MCF 10A (cell line): ENCODE measurements at regions not wholly inside any gene's neighbourhood (a gene's known extent, or its start where the extent isn't known, plus 50 kb on each side); places are given as distances from the start of the nearest gene placed in this dataset.

Experiments used
- BruUV-seq: library from RNA; stranded (reverse); fragments of 400-500 nt; replicated peaks from 2 replicates; lab custom pipeline; 2021; lab: Mats Ljungman, UMichigan
- CTCF ChIA-PET: fragments of 300-600 bp; sonication (Branson Sonifier 250); formaldehyde crosslinking; extraction: SDS; loops from one replicate; lab custom pipeline; 2021; ENCODE audit warnings: antibody characterized with exemption, inconsistent platforms; lab: Yijun Ruan, JAX
- POLR2A ChIA-PET: fragments of 300-600, 350-650 bp; sonication (Branson Sonifier 250); formaldehyde crosslinking; extraction: SDS; loops from one replicate; lab custom pipeline; 2020; ENCODE audit warnings: antibody characterized with exemption, inconsistent platforms; lab: Yijun Ruan, JAX
- DNase-seq: peaks from one replicate; pipeline ENCODE4 v3.0.0-alpha.2; 2018; ENCODE audit not compliant: unreplicated experiment
- H3K27ac Mint-ChIP-seq: one replicate; pipeline ENCODE4 v1.8.0; 2022; ENCODE audit warnings: mild to moderate bottlenecking, low read depth, mixed read lengths; ENCODE audit not compliant: unreplicated experiment
- H3K27me3 Mint-ChIP-seq: one replicate; pipeline ENCODE4 v1.8.0; 2022; ENCODE audit warnings: mixed read lengths; ENCODE audit not compliant: insufficient read depth, unreplicated experiment
- H3K36me3 Mint-ChIP-seq: one replicate; pipeline ENCODE4 v1.8.0; 2022; ENCODE audit warnings: mild to moderate bottlenecking, moderate library complexity, mixed read lengths; ENCODE audit not compliant: insufficient read depth, unreplicated experiment
- H3K4me1 Mint-ChIP-seq: one replicate; pipeline ENCODE4 v1.8.0; 2022; ENCODE audit warnings: mixed read lengths; ENCODE audit not compliant: insufficient read depth, unreplicated experiment
- H3K4me3 Mint-ChIP-seq: one replicate; pipeline ENCODE4 v1.8.0; 2022; ENCODE audit warnings: mild to moderate bottlenecking, moderate library complexity, mixed read lengths; ENCODE audit not compliant: unreplicated experiment
- H3K9me3 Mint-ChIP-seq: one replicate; pipeline ENCODE4 v1.8.0; 2022; ENCODE audit warnings: mixed read lengths; ENCODE audit not compliant: unreplicated experiment
- intact Hi-C: fragments of 100-400 bp; cut with micrococcal nuclease; formaldehyde crosslinking; loops from 2 replicates; pipeline ENCODE4 v1.14.1; 2022
- TF ChIP-seq, protein P1 (sequence below): fragments of 200-600 bp; IDR thresholded peaks from one replicate; pipeline ENCODE4 v1.8.0; 2022; ENCODE audit warnings: antibody characterized with exemption, mild to moderate bottlenecking; ENCODE audit not compliant: unreplicated experiment

DNA sequence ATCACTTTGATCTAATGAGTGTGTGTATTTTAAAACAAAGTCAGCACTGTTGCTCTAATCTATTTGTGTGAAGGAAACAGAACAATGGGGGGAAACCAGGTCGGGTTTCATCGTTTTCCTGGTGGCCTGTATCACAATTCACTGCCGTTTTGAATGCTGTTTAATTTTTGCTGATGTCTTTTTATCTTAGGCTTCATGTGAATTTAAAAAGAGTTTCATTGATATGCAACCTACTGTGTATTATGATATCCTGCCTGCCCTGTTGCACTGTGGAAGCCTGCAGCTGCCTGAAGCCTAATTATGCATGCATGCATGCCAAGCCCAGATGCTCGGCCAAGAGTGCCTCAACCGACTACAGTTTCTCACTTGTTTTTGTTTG, 307.5 kb downstream of the ZNF608 start:
- Mint-ChIP-seq H3K36me3 (no peaks in the 10 kb centered on the region), H3K27ac (no peak overlapping the region), H3K27me3 (no peaks in the 10 kb centered on the region), H3K4me3 (no peak overlapping the region), H3K9me3 (peaks cover 15% of the 10 kb centered on the region), H3K4me1 (no peaks in the 10 kb centered on the region)
- TF ChIP-seq, protein P1, sequence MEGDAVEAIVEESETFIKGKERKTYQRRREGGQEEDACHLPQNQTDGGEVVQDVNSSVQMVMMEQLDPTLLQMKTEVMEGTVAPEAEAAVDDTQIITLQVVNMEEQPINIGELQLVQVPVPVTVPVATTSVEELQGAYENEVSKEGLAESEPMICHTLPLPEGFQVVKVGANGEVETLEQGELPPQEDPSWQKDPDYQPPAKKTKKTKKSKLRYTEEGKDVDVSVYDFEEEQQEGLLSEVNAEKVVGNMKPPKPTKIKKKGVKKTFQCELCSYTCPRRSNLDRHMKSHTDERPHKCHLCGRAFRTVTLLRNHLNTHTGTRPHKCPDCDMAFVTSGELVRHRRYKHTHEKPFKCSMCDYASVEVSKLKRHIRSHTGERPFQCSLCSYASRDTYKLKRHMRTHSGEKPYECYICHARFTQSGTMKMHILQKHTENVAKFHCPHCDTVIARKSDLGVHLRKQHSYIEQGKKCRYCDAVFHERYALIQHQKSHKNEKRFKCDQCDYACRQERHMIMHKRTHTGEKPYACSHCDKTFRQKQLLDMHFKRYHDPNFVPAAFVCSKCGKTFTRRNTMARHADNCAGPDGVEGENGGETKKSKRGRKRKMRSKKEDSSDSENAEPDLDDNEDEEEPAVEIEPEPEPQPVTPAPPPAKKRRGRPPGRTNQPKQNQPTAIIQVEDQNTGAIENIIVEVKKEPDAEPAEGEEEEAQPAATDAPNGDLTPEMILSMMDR: no peak
- intact Hi-C loops: no loop called here
- POLR2A ChIA-PET: interaction anchor here (1.8 kb wide), 1 partner anchor 11 kb away, joined by 5 read pairs; no protein-coding TSS in a partner anchor
- DNase-seq: no peak
- CTCF ChIA-PET: no interaction called here
- no TSS peak for BruUV-seq

DNA sequence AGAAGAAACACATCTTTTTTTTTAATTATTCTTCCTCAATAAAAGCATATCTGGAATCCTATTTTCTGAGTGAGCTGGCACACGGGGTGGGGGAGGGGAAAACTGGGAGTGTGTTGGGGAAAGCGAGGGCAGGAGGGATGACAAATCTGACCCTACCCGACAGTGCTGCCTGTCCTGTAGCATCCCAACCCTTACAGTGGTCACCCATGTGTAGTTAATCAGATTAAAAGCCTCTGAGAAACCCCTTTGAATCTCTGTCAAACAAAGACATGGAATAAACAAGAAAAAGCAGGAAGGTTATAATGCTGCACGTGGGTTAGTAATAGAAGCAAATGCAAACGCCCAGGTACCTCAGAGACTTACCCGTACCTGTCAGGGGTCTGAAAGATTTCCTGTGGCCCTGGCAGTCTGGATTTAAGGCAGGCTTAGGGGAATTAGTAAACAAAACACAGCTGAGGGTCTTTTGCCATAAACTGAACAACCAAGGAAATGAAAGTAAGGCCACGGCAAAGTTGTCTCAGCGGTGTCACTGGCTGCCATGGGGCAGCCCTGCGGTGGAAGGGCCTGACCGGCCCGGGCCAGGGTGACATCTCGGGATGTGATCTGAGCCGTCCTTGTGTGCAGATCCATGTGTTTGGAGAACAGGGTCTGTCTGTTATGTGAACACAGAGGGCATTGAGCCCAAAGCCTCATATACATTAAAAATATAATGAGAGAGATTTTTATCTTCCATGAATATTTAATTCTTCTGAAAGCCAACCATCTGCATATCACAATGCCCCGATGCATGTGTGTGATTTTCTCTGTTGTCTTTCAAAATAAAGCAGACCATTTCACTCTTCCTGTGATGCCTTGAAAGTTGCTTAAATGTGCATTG, 308.2 kb downstream of the ZNF608 start:
- ChIA-PET POLR2A (no interaction called here), CTCF (no interaction called here)
- Mint-ChIP-seq H3K9me3 (peaks cover 22% of the 10 kb centered on the region), H3K4me1 (no peaks in the 10 kb centered on the region), H3K27ac (no peak overlapping the region), H3K27me3 (no peaks in the 10 kb centered on the region), H3K36me3 (no peaks in the 10 kb centered on the region), H3K4me3 (no peak overlapping the region)
- no peak for DNase-seq
- BruUV-seq: no TSS peak
- TF ChIP-seq, protein P1: no peak
- intact Hi-C loops: no loop called here

DNA sequence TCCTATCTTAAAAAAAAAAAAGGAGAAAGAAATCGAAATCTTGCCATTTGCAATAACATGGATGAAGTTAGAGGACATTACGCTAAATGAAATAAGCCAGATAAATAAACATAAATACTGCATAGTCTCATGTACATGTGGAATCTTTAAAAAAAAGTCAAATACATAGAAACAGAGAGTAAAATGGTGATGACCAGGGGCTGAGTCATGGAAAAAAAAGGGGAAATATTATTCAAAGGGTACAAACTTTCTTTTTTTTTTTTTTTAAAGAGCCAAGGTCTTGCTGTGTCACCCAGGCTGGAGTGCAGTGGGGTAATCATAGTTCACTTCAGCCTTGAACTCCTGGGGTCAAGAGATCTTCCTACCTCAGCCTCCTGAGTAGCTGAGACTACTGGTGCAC, 310.1 kb downstream of the ZNF608 start:
- intact Hi-C loops: no loop called here
- TF ChIP-seq, protein P1: no peak

DNA sequence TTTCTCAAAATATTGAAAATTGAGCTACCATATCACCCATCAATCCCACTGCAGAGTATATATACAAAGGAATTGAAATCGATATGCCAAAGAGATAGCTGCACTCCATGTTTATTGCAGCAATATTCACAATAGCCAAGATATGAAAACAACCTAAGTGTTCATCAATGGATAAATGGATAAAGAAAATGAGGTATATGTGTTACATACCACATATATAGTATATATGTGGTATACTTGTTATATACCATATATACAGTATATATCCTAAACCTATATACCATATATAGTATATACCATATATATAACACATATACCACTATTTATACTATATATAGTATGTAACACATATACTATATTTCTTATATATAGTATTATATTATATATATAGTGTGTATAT, 313.3 kb downstream of the ZNF608 start:
- no peaks in the 10 kb centered on the region for H3K27me3 Mint-ChIP-seq
- peaks cover 39% of the 10 kb centered on the region for H3K9me3 Mint-ChIP-seq
- H3K4me1 Mint-ChIP-seq: no peaks in the 10 kb centered on the region
- H3K4me3 Mint-ChIP-seq: no peak overlapping the region
- no peak for DNase-seq
- TF ChIP-seq, protein P1: no peak
- CTCF ChIA-PET: no interaction called here
- POLR2A ChIA-PET: no interaction called here
- no TSS peak for BruUV-seq
- H3K27ac Mint-ChIP-seq: no peak overlapping the region
- no peaks in the 10 kb centered on the region for H3K36me3 Mint-ChIP-seq
- intact Hi-C loops: no loop called here

More for the DNA sequence above, 310.1 kb downstream of the ZNF608 start:
- H3K9me3 Mint-ChIP-seq: peaks cover 31% of the 10 kb centered on the region
- peak; percentile 16 for DNase-seq
- POLR2A ChIA-PET: no interaction called here
- CTCF ChIA-PET: no interaction called here
- H3K4me3 Mint-ChIP-seq: no peak overlapping the region
- no peaks in the 10 kb centered on the region for H3K4me1 Mint-ChIP-seq
- H3K27me3 Mint-ChIP-seq: no peaks in the 10 kb centered on the region
- no peak overlapping the region for H3K27ac Mint-ChIP-seq
- H3K36me3 Mint-ChIP-seq: no peaks in the 10 kb centered on the region
- no TSS peak for BruUV-seq
